GM23338 (cell line): ENCODE measurements at regions not wholly inside any gene's neighbourhood (a gene's known extent, or its start where the extent isn't known, plus 50 kb on each side); places are given as distances from the start of the nearest gene placed in this dataset.

ENCODE experiments used
- POLR2AphosphoS5 ChIP-seq: IDR thresholded peaks from 2 replicates; pipeline ENCODE4 v1.6.1; 2016; ENCODE audit warnings: antibody characterized with exemption, low read depth
- TF ChIP-seq, protein P1 (sequence below), 2 experiments: fragments of 200-600 bp in 1 of 2; sonication (generic) in 1 of 2; conservative IDR thresholded peaks; 2 replicates each; pipeline versions ENCODE4 v1.5.1 to v1.6.1; 2016 to 2017; ENCODE audit warnings: antibody characterized with exemption in 2 of 2, low read depth in 2 of 2, mild to moderate bottlenecking in 2 of 2, moderate library complexity in 1 of 2

DNA sequence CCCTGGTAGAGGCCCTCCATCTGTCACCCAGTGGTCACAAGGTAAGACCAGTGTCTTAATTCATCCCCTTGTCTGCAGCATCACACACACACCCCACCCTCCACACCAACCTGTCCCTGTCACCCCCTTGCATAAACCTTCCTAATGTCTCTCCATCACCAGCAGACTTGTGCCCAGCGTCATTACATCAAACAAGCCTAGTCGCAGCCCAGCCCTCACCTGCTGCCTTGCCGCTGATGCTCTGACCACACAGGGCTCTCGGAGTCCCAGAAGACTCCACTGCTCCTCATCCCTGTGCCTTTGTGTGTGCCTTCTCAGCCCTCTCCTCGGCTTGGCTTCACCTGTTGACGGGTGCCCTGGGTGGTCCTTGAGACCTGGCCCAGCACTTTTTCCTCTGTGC, 171.2 kb downstream of the GLI2 start:
- TF ChIP-seq, protein P1, sequence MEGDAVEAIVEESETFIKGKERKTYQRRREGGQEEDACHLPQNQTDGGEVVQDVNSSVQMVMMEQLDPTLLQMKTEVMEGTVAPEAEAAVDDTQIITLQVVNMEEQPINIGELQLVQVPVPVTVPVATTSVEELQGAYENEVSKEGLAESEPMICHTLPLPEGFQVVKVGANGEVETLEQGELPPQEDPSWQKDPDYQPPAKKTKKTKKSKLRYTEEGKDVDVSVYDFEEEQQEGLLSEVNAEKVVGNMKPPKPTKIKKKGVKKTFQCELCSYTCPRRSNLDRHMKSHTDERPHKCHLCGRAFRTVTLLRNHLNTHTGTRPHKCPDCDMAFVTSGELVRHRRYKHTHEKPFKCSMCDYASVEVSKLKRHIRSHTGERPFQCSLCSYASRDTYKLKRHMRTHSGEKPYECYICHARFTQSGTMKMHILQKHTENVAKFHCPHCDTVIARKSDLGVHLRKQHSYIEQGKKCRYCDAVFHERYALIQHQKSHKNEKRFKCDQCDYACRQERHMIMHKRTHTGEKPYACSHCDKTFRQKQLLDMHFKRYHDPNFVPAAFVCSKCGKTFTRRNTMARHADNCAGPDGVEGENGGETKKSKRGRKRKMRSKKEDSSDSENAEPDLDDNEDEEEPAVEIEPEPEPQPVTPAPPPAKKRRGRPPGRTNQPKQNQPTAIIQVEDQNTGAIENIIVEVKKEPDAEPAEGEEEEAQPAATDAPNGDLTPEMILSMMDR (conservative IDR thresholded peaks at IDR 0.05; ENCODE audit: low read depth in 2 of 2) = no peak
- no peak for TF ChIP-seq POLR2AphosphoS5
